Prostate gland (tissue), 2 donors: ENCODE measurements at regions not wholly inside any gene's neighbourhood (a gene's known extent, or its start where the extent isn't known, plus 50 kb on each side); places are given as distances from the start of the nearest gene placed in this dataset.

Experiments used
- CTCF ChIP-seq, 4 experiments: fragments of 200-600 bp in 2 of 4; fragments of 450-650 bp in 2 of 4; sonication (generic) in 2 of 4; IDR thresholded peaks; 1 replicate in 3 of 4; 2 replicates in 1 of 4; pipeline ENCODE4 v1.5.1; 2016 to 2019; ENCODE audit warnings: antibody characterized with exemption in 4 of 4, mild to moderate bottlenecking in 2 of 4, moderate library complexity in 2 of 4
- POLR2AphosphoS5 ChIP-seq: sonication (generic); formaldehyde crosslinking; IDR thresholded peaks from one replicate; pipeline ENCODE4 v1.6.1; 2017; ENCODE audit warnings: antibody characterized with exemption

- TF ChIP-seq CTCF (IDR thresholded peaks at IDR 0.05) (no peak), POLR2AphosphoS5 (no peak)
Measured at GRCh38 chr6:76840041-76840745, 623.1 kb downstream of the HTR1B start.
